A172 (cell line): ENCODE measurements at regions not wholly inside any gene's neighbourhood (a gene's known extent, or its start where the extent isn't known, plus 50 kb on each side); places are given as distances from the start of the nearest gene placed in this dataset.

Experiments
- DNase-seq: peaks from one replicate; pipeline ENCODE4 v3.0.0-alpha.2; 2015; ENCODE audit warnings: low spot score

GRCh38 chr5:144979516-144980264 lies 809.0 kb downstream of the KCTD16 start:
- DNase-seq: no peak

- peak; percentile 15 for DNase-seq
These were observed 801.6 kb downstream of the KCTD16 start for GRCh38 chr5:144972317-144972716.

GRCh38 chr5:144971108-144971850 lies 800.6 kb downstream of the KCTD16 start:
- no peak for DNase-seq

- no peak for DNase-seq
These were observed 789.6 kb downstream of the KCTD16 start for GRCh38 chr5:144960296-144960695.

- no peak for DNase-seq
These were observed 787.3 kb downstream of the KCTD16 start for GRCh38 chr5:144958002-144958401.

GRCh38 chr5:144950996-144951395 lies 780.3 kb downstream of the KCTD16 start:
- DNase-seq: no peak

- DNase-seq: no peak
These were observed 776.4 kb downstream of the KCTD16 start for GRCh38 chr5:144947023-144947422.

GRCh38 chr5:144945503-144945902 lies 774.8 kb downstream of the KCTD16 start:
- DNase-seq: no peak

GRCh38 chr5:144944936-144945335 lies 774.3 kb downstream of the KCTD16 start:
- DNase-seq: no peak

GRCh38 chr5:144941004-144941403 lies 770.3 kb downstream of the KCTD16 start:
- DNase-seq: no peak

GRCh38 chr5:144918371-144918770 lies 747.7 kb downstream of the KCTD16 start:
- DNase-seq: no peak

- DNase-seq: no peak
These were observed 744.8 kb downstream of the KCTD16 start for GRCh38 chr5:144915452-144915851.

GRCh38 chr5:144913661-144914060 lies 743.0 kb downstream of the KCTD16 start:
- no peak for DNase-seq

- DNase-seq: no peak
These were observed 725.8 kb downstream of the KCTD16 start for GRCh38 chr5:144896473-144896872.

- no peak for DNase-seq
These were observed 716.0 kb downstream of the KCTD16 start for GRCh38 chr5:144886668-144887067.

- no peak for DNase-seq
These were observed 712.1 kb downstream of the KCTD16 start for GRCh38 chr5:144882739-144883283.

GRCh38 chr5:144880513-144880912 lies 709.8 kb downstream of the KCTD16 start:
- no peak for DNase-seq

- DNase-seq: no peak
These were observed 706.3 kb downstream of the KCTD16 start for GRCh38 chr5:144876990-144877389.

GRCh38 chr5:144873076-144873475 lies 702.4 kb downstream of the KCTD16 start:
- DNase-seq: no peak

- DNase-seq: no peak
These were observed 693.4 kb downstream of the KCTD16 start for GRCh38 chr5:144864118-144864517.

GRCh38 chr5:144857454-144857853 lies 686.8 kb downstream of the KCTD16 start:
- DNase-seq: no peak

- DNase-seq: no peak
These were observed 673.4 kb downstream of the KCTD16 start for GRCh38 chr5:144844086-144844485.

GRCh38 chr5:144832416-144832815 lies 661.7 kb downstream of the KCTD16 start:
- no peak for DNase-seq
